ENCODE measurements at regions not wholly inside any gene's neighbourhood (a gene's known extent, or its start where the extent isn't known, plus 50 kb on each side); places are given as distances from the start of the nearest gene placed in this dataset.

DNA sequence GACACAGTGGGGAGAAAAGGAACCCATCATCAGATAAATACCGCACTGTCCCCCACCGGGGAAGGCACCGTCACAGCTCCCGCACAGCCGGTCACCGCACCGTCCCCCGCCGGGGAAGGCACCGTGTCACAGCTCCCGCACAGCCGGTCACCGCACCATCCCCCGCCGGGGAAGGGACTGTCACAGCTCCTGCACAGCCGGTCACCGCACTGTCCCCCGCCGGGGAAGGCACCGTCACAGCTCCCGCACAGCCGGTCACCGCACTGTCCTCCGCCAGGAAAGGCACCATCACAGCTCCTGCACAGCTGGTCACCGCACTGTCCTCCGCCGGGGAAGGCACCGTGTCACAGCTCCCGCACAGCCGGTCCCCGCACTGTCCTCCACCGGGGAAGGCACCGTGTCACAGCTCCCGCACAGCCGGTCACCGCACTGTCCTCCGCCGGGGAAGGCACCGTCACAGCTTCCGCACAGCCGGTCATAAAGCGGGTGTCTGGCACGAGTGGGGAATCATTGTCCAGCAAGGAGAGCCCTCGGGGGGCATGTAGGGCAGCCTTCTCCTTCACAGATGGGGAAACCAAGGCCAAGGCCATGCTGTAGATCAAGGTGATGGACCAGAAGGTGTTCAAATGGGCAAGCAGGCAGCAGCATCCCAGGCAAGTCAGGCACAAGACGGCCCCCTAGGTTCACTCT, 280.1 kb downstream of the NPHP4 start:
- no peak for FAIRE-seq
- TF ChIP-seq RAD51 (IDR thresholded peaks at IDR 0.05) (no peak), SP1 (IDR thresholded peaks at IDR 0.05; ENCODE audit: low read depth, low read length) (no peak), NBN (IDR thresholded peaks at IDR 0.05) (no peak), CBFB (IDR thresholded peaks at IDR 0.05; ENCODE audit: low read depth) (no peak), MTA2 (IDR thresholded peaks at IDR 0.05; ENCODE audit: low read depth) (no peak), SIX5 (IDR thresholded peaks at IDR 0.05; ENCODE audit: low read depth, low read length, severe bottlenecking) (no peak), NFXL1 (IDR thresholded peaks at IDR 0.05; ENCODE audit: borderline replicate concordance) (no peak), BMI1 (IDR thresholded peaks at IDR 0.05; ENCODE audit: borderline replicate concordance) (no peak), BRCA1 (IDR thresholded peaks at IDR 0.05; ENCODE audit: low read depth, low read length) (no peak), YY1 (IDR thresholded peaks at IDR 0.05; ENCODE audit: low read depth, low read length) (no peak), MEF2B (IDR thresholded peaks at IDR 0.05; ENCODE audit: partially characterized antibody, poor library complexity, severe bottlenecking) (no peak), CBX5 (IDR thresholded peaks at IDR 0.05; ENCODE audit: low read depth) (no peak), SMAD1 (IDR thresholded peaks at IDR 0.05; ENCODE audit: low read depth, partially characterized antibody) (no peak), CREM (IDR thresholded peaks at IDR 0.05; ENCODE audit: low read depth) (no peak), NR2F1 (conservative IDR thresholded peaks at IDR 0.05) (no peak)
- TF ChIP-seq, protein P1, sequence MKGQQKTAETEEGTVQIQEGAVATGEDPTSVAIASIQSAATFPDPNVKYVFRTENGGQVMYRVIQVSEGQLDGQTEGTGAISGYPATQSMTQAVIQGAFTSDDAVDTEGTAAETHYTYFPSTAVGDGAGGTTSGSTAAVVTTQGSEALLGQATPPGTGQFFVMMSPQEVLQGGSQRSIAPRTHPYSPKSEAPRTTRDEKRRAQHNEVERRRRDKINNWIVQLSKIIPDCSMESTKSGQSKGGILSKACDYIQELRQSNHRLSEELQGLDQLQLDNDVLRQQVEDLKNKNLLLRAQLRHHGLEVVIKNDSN (IDR thresholded peaks at IDR 0.05; ENCODE audit: borderline replicate concordance, extremely low read length, insufficient read depth, low read depth, low read length): no peak
- TF ChIP-seq, protein P2, sequence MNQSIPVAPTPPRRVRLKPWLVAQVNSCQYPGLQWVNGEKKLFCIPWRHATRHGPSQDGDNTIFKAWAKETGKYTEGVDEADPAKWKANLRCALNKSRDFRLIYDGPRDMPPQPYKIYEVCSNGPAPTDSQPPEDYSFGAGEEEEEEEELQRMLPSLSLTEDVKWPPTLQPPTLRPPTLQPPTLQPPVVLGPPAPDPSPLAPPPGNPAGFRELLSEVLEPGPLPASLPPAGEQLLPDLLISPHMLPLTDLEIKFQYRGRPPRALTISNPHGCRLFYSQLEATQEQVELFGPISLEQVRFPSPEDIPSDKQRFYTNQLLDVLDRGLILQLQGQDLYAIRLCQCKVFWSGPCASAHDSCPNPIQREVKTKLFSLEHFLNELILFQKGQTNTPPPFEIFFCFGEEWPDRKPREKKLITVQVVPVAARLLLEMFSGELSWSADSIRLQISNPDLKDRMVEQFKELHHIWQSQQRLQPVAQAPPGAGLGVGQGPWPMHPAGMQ (IDR thresholded peaks at IDR 0.05; ENCODE audit: borderline replicate concordance): no peak
- TF ChIP-seq, protein P3, sequence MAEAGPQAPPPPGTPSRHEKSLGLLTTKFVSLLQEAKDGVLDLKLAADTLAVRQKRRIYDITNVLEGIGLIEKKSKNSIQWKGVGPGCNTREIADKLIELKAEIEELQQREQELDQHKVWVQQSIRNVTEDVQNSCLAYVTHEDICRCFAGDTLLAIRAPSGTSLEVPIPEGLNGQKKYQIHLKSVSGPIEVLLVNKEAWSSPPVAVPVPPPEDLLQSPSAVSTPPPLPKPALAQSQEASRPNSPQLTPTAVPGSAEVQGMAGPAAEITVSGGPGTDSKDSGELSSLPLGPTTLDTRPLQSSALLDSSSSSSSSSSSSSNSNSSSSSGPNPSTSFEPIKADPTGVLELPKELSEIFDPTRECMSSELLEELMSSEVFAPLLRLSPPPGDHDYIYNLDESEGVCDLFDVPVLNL (IDR thresholded peaks at IDR 0.05; ENCODE audit: low read depth, low read length): no peak
- TF ChIP-seq, protein P4, sequence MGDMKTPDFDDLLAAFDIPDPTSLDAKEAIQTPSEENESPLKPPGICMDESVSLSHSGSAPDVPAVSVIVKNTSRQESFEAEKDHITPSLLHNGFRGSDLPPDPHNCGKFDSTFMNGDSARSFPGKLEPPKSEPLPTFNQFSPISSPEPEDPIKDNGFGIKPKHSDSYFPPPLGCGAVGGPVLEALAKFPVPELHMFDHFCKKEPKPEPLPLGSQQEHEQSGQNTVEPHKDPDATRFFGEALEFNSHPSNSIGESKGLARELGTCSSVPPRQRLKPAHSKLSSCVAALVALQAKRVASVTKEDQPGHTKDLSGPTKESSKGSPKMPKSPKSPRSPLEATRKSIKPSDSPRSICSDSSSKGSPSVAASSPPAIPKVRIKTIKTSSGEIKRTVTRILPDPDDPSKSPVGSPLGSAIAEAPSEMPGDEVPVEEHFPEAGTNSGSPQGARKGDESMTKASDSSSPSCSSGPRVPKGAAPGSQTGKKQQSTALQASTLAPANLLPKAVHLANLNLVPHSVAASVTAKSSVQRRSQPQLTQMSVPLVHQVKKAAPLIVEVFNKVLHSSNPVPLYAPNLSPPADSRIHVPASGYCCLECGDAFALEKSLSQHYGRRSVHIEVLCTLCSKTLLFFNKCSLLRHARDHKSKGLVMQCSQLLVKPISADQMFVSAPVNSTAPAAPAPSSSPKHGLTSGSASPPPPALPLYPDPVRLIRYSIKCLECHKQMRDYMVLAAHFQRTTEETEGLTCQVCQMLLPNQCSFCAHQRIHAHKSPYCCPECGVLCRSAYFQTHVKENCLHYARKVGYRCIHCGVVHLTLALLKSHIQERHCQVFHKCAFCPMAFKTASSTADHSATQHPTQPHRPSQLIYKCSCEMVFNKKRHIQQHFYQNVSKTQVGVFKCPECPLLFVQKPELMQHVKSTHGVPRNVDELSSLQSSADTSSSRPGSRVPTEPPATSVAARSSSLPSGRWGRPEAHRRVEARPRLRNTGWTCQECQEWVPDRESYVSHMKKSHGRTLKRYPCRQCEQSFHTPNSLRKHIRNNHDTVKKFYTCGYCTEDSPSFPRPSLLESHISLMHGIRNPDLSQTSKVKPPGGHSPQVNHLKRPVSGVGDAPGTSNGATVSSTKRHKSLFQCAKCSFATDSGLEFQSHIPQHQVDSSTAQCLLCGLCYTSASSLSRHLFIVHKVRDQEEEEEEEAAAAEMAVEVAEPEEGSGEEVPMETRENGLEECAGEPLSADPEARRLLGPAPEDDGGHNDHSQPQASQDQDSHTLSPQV (IDR thresholded peaks at IDR 0.05): no peak
- CTCF ChIA-PET: no interaction called here
- ATAC-seq: no peak
- intact Hi-C loops (cut with micrococcal nuclease; ENCODE audit: unreplicated experiment) (no loop called here), in situ Hi-C loops (cut with MboI) (no loop called here)
- WGBS (ENCODE audit: insufficient coverage, insufficient replicate concordance, low lambda C conversion rate, missing lambda C conversion rate): 85% methylated on average over 28 of the region's 45 CpGs
- Histone ChIP-seq H3K9ac (ENCODE audit: control insufficient read depth, insufficient read depth, low read length) (no peak overlapping the region), H3K9me3 (replicated peaks; ENCODE audit: control insufficient read depth, insufficient read depth, low read length) (no peaks in the 10 kb centered on the region; the same call in 2 of the 3 replicates), H4K20me1 (ENCODE audit: control insufficient read depth, insufficient read depth) (no peaks in the 10 kb centered on the region), H3K4me2 (ENCODE audit: control insufficient read depth, insufficient read depth) (no peak overlapping the region), H3K36me3 (ENCODE audit: control insufficient read depth in 2 of 2, insufficient read depth in 2 of 2, low read length in 1 of 2) (no peaks in the 10 kb centered on the region), H3K79me2 (ENCODE audit: control insufficient read depth, insufficient read depth, low read length) (no peaks in the 10 kb centered on the region), H2AFZ (ENCODE audit: control insufficient read depth, low read depth, low read length) (no peak overlapping the region), H3K27ac (ENCODE audit: control insufficient read depth, insufficient read depth) (no peak overlapping the region), H3K4me3 (no peak overlapping the region), H3K4me1 (ENCODE audit: control insufficient read depth, insufficient read depth, low read length) (no peaks in the 10 kb centered on the region), H3K27me3 (replicated peaks in 1 of 2; ENCODE audit: control insufficient read depth in 2 of 2, insufficient read depth in 2 of 2, low read length in 1 of 2) (no peaks in the 10 kb centered on the region)
- SMC1A ChIA-PET (ENCODE audit: uncharacterized antibody, unreplicated experiment): no interaction called here
- no peak for DNase-seq (ENCODE audit: low read depth, low spot score)
- RAD21 ChIA-PET (ENCODE audit: unreplicated experiment): no interaction called here
- BruUV-seq (replicated peaks): no TSS peak
- POLR2A ChIA-PET: no interaction called here
